ENCODE measurements at regions not wholly inside any gene's neighbourhood (a gene's known extent, or its start where the extent isn't known, plus 50 kb on each side); places are given as distances from the start of the nearest gene placed in this dataset.

GRCh38 chr7:115124409-115124939, 202.6 kb downstream of the MDFIC start:
- no peak overlapping the region for H3K4me3 ChIP-seq (ENCODE audit: low read depth in 1 of 2, low read length in 1 of 2)
- no peak for TF ChIP-seq CTCF (IDR thresholded peaks at IDR 0.05)
- H3K27me3 ChIP-seq: no peaks in the 10 kb centered on the region

GRCh38 chr7:115123441-115123840, 201.5 kb downstream of the MDFIC start:
- H3K4me1 ChIP-seq (ENCODE audit: control insufficient read depth in 1 of 2, insufficient read depth in 1 of 2, low read depth in 1 of 2, low read length in 1 of 2): no peaks in the 10 kb centered on the region
- H3K27me3 ChIP-seq: no peaks in the 10 kb centered on the region
- no peak for TF ChIP-seq CTCF (IDR thresholded peaks at IDR 0.05)
- H3K9me3 ChIP-seq: no peaks in the 10 kb centered on the region
- H3K27ac ChIP-seq: no peak overlapping the region
- H3K4me3 ChIP-seq (ENCODE audit: low read depth in 1 of 2, low read length in 1 of 2): no peak overlapping the region
- H3K36me3 ChIP-seq: no peaks in the 10 kb centered on the region

More at GRCh38 chr7:115124409-115124939, 202.6 kb downstream of the MDFIC start:
- Histone ChIP-seq H3K36me3 (no peaks in the 10 kb centered on the region), H3K4me1 (ENCODE audit: control insufficient read depth in 1 of 2, insufficient read depth in 1 of 2, low read depth in 1 of 2, low read length in 1 of 2) (no peaks in the 10 kb centered on the region), H3K27ac (no peak overlapping the region), H3K9me3 (no peaks in the 10 kb centered on the region)

GRCh38 chr7:115122388-115122787, 200.5 kb downstream of the MDFIC start:
- Histone ChIP-seq H3K36me3 (no peaks in the 10 kb centered on the region), H3K27me3 (no peaks in the 10 kb centered on the region), H3K27ac (no peak overlapping the region), H3K4me3 (ENCODE audit: low read depth in 1 of 2, low read length in 1 of 2) (no peak overlapping the region), H3K9me3 (no peaks in the 10 kb centered on the region), H3K4me1 (ENCODE audit: control insufficient read depth in 1 of 2, insufficient read depth in 1 of 2, low read depth in 1 of 2, low read length in 1 of 2) (no peaks in the 10 kb centered on the region)
- no peak for TF ChIP-seq CTCF (IDR thresholded peaks at IDR 0.05)

- no peak for TF ChIP-seq CTCF (IDR thresholded peaks at IDR 0.05)
- no peaks in the 10 kb centered on the region for H3K9me3 ChIP-seq
Observed at GRCh38 chr7:115117748-115118147, 195.9 kb downstream of the MDFIC start.

DNA sequence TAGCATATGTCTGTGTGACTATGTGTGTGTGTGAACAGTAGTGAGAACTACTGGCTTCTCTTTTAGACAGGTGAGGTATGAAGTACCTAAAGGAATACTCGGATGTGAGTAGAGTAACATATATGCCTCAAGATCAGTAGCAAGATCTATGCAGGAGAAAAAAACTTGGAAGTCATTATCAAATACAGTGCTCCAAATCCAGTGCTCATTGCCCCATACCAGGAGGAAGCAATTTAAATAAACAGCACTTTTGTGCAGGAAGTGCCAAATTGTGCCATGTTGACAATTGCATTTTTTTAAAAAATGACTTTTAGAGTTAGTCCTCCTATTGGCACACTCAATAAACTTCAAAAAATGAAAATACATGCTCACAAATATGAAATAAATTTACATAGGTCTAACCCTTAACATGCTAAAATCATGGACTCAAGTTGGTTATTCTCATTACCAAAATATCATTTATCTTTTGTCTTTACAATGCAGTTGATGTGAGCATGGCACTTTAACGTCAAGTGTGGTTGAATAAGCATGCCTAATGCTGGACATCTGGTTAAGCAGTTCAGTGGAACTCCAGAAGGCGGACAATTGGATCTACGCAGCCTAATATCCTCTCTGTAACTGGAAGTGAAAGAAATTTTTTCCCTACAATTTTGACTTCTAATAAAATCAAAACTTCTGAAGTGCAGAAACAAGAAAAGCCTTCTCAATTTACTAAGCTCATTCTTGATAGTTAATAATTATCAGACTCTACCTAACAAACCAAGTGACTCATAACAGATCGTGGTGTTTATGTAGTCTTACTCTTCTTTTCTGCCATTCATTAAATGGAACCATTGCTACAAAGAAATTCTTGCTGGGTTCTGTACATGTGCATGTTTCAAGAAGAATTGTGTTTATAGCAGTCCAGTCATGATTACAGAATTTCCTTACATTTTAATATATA, 195.2 kb downstream of the MDFIC start:
- H3K9me3 ChIP-seq: no peaks in the 10 kb centered on the region
- no peaks in the 10 kb centered on the region for H3K27me3 ChIP-seq
- no peaks in the 10 kb centered on the region for H3K4me1 ChIP-seq (ENCODE audit: control insufficient read depth in 1 of 2, insufficient read depth in 1 of 2, low read depth in 1 of 2, low read length in 1 of 2)
- no peak for TF ChIP-seq CTCF (IDR thresholded peaks at IDR 0.05)
- no peak overlapping the region for H3K27ac ChIP-seq
- H3K4me3 ChIP-seq (ENCODE audit: low read depth in 1 of 2, low read length in 1 of 2): no peak overlapping the region
- no peaks in the 10 kb centered on the region for H3K36me3 ChIP-seq

More at GRCh38 chr7:115117748-115118147, 195.9 kb downstream of the MDFIC start:
- H3K27me3 ChIP-seq: no peaks in the 10 kb centered on the region
- no peaks in the 10 kb centered on the region for H3K36me3 ChIP-seq
- no peak overlapping the region for H3K4me3 ChIP-seq (ENCODE audit: low read depth in 1 of 2, low read length in 1 of 2)
- no peak overlapping the region for H3K27ac ChIP-seq
- no peaks in the 10 kb centered on the region for H3K4me1 ChIP-seq (ENCODE audit: control insufficient read depth in 1 of 2, insufficient read depth in 1 of 2, low read depth in 1 of 2, low read length in 1 of 2)
